GM19025 (cell line): ENCODE measurements at regions not wholly inside any gene's neighbourhood (a gene's known extent, or its start where the extent isn't known, plus 50 kb on each side); places are given as distances from the start of the nearest gene placed in this dataset.

ENCODE experiments used
- ATAC-seq: cut with Tn5 transposase; IDR thresholded peaks from one replicate; pipeline ENCODE4 v1.9.1; 2021; ENCODE audit warnings: mild to moderate bottlenecking, low read depth, moderate library complexity; ENCODE audit not compliant: unreplicated experiment

GRCh38 chr1:193755441-193755840 lies 569.0 kb upstream of the B3GALT2 start:
- ATAC-seq, result no peak

GRCh38 chr1:193754732-193755427 lies 568.5 kb upstream of the B3GALT2 start:
- ATAC-seq, result no peak

- no peak for ATAC-seq
Observed at GRCh38 chr1:193754151-193754550, 567.7 kb upstream of the B3GALT2 start.

- ATAC-seq, result no peak
Observed at GRCh38 chr1:193753038-193753756, 566.8 kb upstream of the B3GALT2 start.

- ATAC-seq, result no peak
Observed at GRCh38 chr1:193749868-193750267, 563.5 kb upstream of the B3GALT2 start.

GRCh38 chr1:193747579-193747978 lies 561.2 kb upstream of the B3GALT2 start:
- no peak for ATAC-seq

GRCh38 chr1:193741228-193741627 lies 554.8 kb upstream of the B3GALT2 start:
- ATAC-seq, result no peak

- no peak for ATAC-seq
Observed at GRCh38 chr1:193740762-193741161, 554.3 kb upstream of the B3GALT2 start.

- no peak for ATAC-seq
Observed at GRCh38 chr1:193736507-193736906, 550.1 kb upstream of the B3GALT2 start.

GRCh38 chr1:193733674-193734073 lies 547.3 kb upstream of the B3GALT2 start:
- ATAC-seq, result no peak

- no peak for ATAC-seq
Observed at GRCh38 chr1:193730017-193730416, 543.6 kb upstream of the B3GALT2 start.

GRCh38 chr1:193729429-193729828 lies 543.0 kb upstream of the B3GALT2 start:
- no peak for ATAC-seq

GRCh38 chr1:193727850-193728249 lies 541.4 kb upstream of the B3GALT2 start:
- ATAC-seq, result no peak

GRCh38 chr1:193726722-193727121 lies 540.3 kb upstream of the B3GALT2 start:
- no peak for ATAC-seq

GRCh38 chr1:193712392-193712791 lies 526.0 kb upstream of the B3GALT2 start:
- no peak for ATAC-seq

GRCh38 chr1:193709607-193710006 lies 523.2 kb upstream of the B3GALT2 start:
- no peak for ATAC-seq

GRCh38 chr1:193707271-193708021 lies 521.0 kb upstream of the B3GALT2 start:
- ATAC-seq, result no peak

GRCh38 chr1:193706766-193707165 lies 520.4 kb upstream of the B3GALT2 start:
- no peak for ATAC-seq

GRCh38 chr1:193705554-193705981 lies 519.2 kb upstream of the B3GALT2 start:
- ATAC-seq, result no peak

- ATAC-seq, result no peak
Observed at GRCh38 chr1:193703655-193704054, 517.2 kb upstream of the B3GALT2 start.

GRCh38 chr1:193703121-193703520 lies 516.7 kb upstream of the B3GALT2 start:
- ATAC-seq, result no peak
